ENCODE measurements at regions not wholly inside any gene's neighbourhood (a gene's known extent, or its start where the extent isn't known, plus 50 kb on each side); places are given as distances from the start of the nearest gene placed in this dataset.

DNA sequence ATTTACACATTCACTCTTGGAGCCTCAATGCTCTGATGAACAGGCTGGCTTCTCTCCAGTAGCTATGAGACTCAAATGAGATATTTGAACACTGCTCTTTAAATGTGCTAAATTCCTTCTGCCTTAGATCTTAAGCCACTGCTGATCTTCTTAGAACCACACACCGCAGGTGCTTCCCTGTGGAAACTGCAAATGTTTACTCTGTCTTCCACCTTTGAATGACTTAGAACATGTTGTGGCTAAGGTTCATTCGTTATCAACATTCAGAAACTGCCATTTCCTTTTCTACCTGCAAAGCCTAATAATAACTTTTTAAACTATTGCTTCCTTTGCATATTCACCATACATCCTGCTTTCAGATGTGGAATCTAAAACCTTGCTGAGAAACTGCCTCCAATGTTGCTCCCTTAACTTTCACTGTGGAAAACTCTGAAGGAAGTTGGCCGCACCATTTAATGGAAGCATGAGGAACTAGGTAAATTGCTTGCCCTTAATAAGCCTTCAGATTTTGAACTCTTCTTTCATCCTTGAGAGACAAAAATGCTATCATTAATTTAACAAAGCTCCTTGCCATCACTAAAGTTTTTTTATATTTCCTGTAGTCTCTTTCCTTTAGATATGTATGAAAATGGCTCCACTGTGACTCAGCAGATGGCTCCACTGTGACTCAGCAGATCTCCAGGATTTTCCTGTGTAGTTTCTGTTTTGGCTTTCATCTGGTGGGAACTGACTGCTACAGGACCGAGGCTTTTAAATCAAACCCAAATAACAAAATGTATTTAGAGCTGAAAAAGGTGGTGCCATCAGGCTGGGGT lies 143.8 kb downstream of the TNFSF18 start:
- intact Hi-C loops (cut with DNase I): no loop called here

DNA sequence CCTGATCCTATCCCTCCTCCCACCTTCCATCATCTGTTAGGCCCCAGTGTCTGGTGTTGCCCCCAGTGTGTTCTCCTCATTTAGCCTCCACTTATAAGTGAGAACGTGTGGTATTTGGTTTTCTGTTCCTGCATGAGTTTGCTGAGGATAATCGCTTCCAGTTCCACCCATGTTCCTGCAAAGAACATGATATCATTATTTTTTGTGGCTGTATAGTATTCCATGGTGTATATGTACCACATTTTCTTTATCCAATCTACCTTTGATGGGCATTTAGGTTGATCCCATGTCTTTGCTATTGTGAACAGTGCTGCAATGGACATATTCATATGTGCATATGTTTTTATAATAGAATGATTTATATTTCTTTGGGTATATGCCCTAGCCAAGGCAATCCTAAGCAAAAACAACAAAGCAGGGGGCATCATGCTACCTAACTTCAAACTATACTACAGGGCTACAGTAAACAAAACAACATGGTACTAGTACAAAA lies 142.9 kb downstream of the TNFSF18 start:
- no peaks in the 10 kb centered on the region for H3K4me1 ChIP-seq (replicated peaks in 1 of 2)
- DNase-seq: no peak
- no peaks in the 10 kb centered on the region for H3K9me3 ChIP-seq (replicated peaks in 1 of 3)
- TF ChIP-seq POLR2A (IDR thresholded peaks at IDR 0.05): no peak
- TF ChIP-seq, protein P1, sequence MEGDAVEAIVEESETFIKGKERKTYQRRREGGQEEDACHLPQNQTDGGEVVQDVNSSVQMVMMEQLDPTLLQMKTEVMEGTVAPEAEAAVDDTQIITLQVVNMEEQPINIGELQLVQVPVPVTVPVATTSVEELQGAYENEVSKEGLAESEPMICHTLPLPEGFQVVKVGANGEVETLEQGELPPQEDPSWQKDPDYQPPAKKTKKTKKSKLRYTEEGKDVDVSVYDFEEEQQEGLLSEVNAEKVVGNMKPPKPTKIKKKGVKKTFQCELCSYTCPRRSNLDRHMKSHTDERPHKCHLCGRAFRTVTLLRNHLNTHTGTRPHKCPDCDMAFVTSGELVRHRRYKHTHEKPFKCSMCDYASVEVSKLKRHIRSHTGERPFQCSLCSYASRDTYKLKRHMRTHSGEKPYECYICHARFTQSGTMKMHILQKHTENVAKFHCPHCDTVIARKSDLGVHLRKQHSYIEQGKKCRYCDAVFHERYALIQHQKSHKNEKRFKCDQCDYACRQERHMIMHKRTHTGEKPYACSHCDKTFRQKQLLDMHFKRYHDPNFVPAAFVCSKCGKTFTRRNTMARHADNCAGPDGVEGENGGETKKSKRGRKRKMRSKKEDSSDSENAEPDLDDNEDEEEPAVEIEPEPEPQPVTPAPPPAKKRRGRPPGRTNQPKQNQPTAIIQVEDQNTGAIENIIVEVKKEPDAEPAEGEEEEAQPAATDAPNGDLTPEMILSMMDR (IDR thresholded peaks at IDR 0.05): no peak
- 77 to 85% (median 81%) methylated on average over 2 of the region's 2 CpGs for WGBS, 4 donors
- H3K27ac ChIP-seq: no peak overlapping the region
- no peaks in the 10 kb centered on the region for H3K27me3 ChIP-seq
- no peak overlapping the region for H3K4me3 ChIP-seq
- intact Hi-C loops (cut with DNase I): no loop called here
- no peaks in the 10 kb centered on the region for H3K36me3 ChIP-seq (replicated peaks in 1 of 2)

More for the DNA sequence above, 143.8 kb downstream of the TNFSF18 start:
- Histone ChIP-seq H3K4me1 (replicated peaks in 1 of 2) (no peaks in the 10 kb centered on the region), H3K36me3 (replicated peaks in 1 of 2) (no peaks in the 10 kb centered on the region), H3K27me3 (no peaks in the 10 kb centered on the region), H3K9me3 (replicated peaks in 1 of 3) (no peaks in the 10 kb centered on the region), H3K4me3 (no peak overlapping the region), H3K27ac (no peak overlapping the region)
- DNase-seq: peak in 5 of 7 donors; percentile 13 to 57 (median 21)
- TF ChIP-seq, protein P1 (IDR thresholded peaks at IDR 0.05): no peak
- TF ChIP-seq POLR2A (IDR thresholded peaks at IDR 0.05): no peak
- WGBS, 4 donors: 65 to 78% (median 67%) methylated on average over 4 of the region's 4 CpGs

DNA sequence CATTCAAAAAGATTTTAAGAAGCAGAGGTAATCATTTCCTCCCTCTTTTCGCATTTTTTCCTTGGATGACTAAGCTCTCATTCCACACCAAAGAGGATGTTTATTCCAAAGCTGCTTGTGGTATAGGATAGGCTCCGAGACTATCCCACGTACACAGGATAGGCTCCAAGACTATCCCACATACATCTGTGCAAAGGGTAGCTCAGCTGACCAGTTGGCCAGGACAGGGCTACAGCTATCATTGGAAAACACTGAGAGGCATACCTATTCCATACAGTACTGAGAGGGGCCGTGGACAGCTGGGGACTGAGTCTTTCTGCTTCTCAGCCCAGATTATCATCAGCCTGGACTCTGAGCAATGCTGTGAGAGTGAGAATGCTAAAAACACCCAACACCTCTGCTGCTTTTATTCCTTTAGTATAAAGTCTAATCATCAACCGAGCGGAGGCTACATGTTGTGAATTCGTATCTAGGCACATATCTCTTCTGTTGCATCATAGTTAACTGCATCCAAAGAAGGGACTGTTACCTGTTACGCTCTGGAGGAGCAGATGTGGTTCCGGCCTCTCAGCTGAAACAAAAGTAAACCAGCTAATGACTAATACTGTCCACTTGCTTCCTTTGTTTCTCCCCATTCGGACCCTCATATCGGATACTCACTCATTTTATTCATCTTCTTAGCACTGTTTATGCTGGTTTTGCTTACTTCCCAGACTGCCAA lies 141.0 kb downstream of the TNFSF18 start:
- no peak overlapping the region for H3K27ac ChIP-seq
- no peaks in the 10 kb centered on the region for H3K36me3 ChIP-seq (replicated peaks in 1 of 2)
- TF ChIP-seq POLR2A (IDR thresholded peaks at IDR 0.05): no peak
- TF ChIP-seq, protein P1 (IDR thresholded peaks at IDR 0.05): no peak
- WGBS, 4 donors: 88 to 91% (median 91%) methylated on average over 11 of the region's 11 CpGs
- H3K27me3 ChIP-seq: no peaks in the 10 kb centered on the region
- no peaks in the 10 kb centered on the region for H3K4me1 ChIP-seq (replicated peaks in 1 of 2)
- no peak for DNase-seq
- intact Hi-C loops (cut with DNase I): no loop called here
- H3K4me3 ChIP-seq: no peak overlapping the region
- no peaks in the 10 kb centered on the region for H3K9me3 ChIP-seq (replicated peaks in 1 of 3)

DNA sequence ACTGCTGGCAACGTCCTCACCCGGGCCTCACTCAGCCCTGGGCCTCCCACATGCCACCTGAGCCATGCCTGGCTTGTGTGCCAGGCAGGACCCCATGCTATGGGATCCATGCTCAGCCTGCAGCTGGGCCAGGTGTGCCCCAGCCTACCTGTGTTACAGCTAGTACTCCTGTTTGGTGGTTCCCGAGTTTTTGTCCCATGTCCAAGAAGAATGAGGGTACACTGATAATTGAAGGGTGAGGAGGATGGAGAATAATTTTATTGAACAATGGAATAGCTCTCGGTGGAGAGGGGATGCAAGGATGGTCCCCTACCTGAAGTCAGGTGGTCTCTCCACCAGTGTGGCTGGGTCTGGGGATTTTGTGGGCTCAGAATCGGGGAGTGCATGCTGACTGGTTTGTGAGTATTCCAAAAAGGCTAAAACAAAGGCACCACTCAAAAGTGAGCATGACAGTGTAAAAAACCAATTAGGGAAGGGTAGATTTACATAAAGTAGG lies 137.9 kb downstream of the TNFSF18 start:
- Histone ChIP-seq H3K27me3 (no peaks in the 10 kb centered on the region), H3K9me3 (replicated peaks in 1 of 3) (no peaks in the 10 kb centered on the region), H3K4me3 (no peak overlapping the region), H3K36me3 (replicated peaks in 1 of 2) (no peaks in the 10 kb centered on the region), H3K27ac (no peak overlapping the region), H3K4me1 (replicated peaks in 1 of 2) (no peaks in the 10 kb centered on the region)
- WGBS, 4 donors: 52 to 79% (median 68%) methylated on average over 3 to 5 of the region's 5 CpGs
- no peak for DNase-seq
- intact Hi-C loops (cut with DNase I): no loop called here
- TF ChIP-seq, protein P1 (IDR thresholded peaks at IDR 0.05): no peak
- TF ChIP-seq POLR2A (IDR thresholded peaks at IDR 0.05): no peak

Measured in adrenal gland (tissue), 9 donors.